IMR-90 (cell line): ENCODE measurements at regions not wholly inside any gene's neighbourhood (a gene's known extent, or its start where the extent isn't known, plus 50 kb on each side); places are given as distances from the start of the nearest gene placed in this dataset.

ENCODE experiments used
- ATAC-seq: fragments of 200-7000 bp; cut with Tn5 transposase; 2 replicates; pipeline ENCODE4 v1.9.1; 2020; ENCODE audit warnings: low read depth, mild to moderate bottlenecking, moderate library complexity
- BruUV-seq: library from RNA; stranded (reverse); fragments of 400-500 nt; replicated peaks from 2 replicates; lab custom pipeline; 2021; lab: Mats Ljungman, UMichigan
- CTCF ChIA-PET: fragments of 300-600 bp; formaldehyde crosslinking; extraction: SDS; loops from one replicate; lab custom pipeline; 2021; ENCODE audit warnings: antibody characterized with exemption; lab: Yijun Ruan, JAX
- POLR2A ChIA-PET: fragments of 300-600 bp; sonication (Branson Sonifier 250); formaldehyde crosslinking; loops from one replicate; lab custom pipeline; 2022; ENCODE audit warnings: antibody characterized with exemption; ENCODE audit not compliant: unreplicated experiment; lab: Charles Lee
- DNase-seq: peaks from one replicate; pipeline ENCODE4 v3.0.0; 2013
- H2AFZ ChIP-seq: replicated peaks from 2 replicates; pipeline ENCODE3; 2013; ENCODE audit warnings: low read length, mild to moderate bottlenecking; ENCODE audit not compliant: poor library complexity
- H2AK5ac ChIP-seq: 2 replicates; pipeline ENCODE4 v1.6.1; 2013; ENCODE audit warnings: low read depth, low read length, inconsistent platforms
- H2AK9ac ChIP-seq: replicated peaks from 2 replicates; pipeline ENCODE3; 2013; ENCODE audit warnings: mild to moderate bottlenecking, low read depth, low read length, moderate library complexity; ENCODE audit not compliant: poor library complexity
- H2BK120ac ChIP-seq: 2 replicates; pipeline ENCODE4 v1.6.1; 2013; ENCODE audit warnings: low read depth, low read length, inconsistent platforms
- H2BK15ac ChIP-seq: 3 replicates; pipeline ENCODE4 v1.6.1; 2013; ENCODE audit warnings: low read depth, low read length, inconsistent platforms
- H2BK20ac ChIP-seq: 2 replicates; pipeline ENCODE4 v1.6.1; 2013; ENCODE audit warnings: low read depth, mild to moderate bottlenecking, inconsistent platforms, low read length, moderate library complexity
- H2BK5ac ChIP-seq: 2 replicates; pipeline ENCODE4 v1.6.1; 2013; ENCODE audit warnings: mild to moderate bottlenecking, low read depth, low read length, inconsistent platforms; ENCODE audit not compliant: poor library complexity, severe bottlenecking
- H3K14ac ChIP-seq: replicated peaks from 2 replicates; pipeline ENCODE4 v1.6.1; 2013; ENCODE audit warnings: low read depth, low read length, inconsistent platforms
- H3K18ac ChIP-seq: 2 replicates; pipeline ENCODE4 v1.6.1; 2013; ENCODE audit warnings: low read depth, low read length, control low read depth
- H3K23ac ChIP-seq: 2 replicates; pipeline ENCODE4 v1.6.1; 2013; ENCODE audit warnings: low read depth, low read length, inconsistent platforms
- H3K27ac ChIP-seq: 2 replicates; pipeline ENCODE4 v1.5.1; 2013; ENCODE audit warnings: mild to moderate bottlenecking, control low read depth, low read length; ENCODE audit not compliant: insufficient read depth
- H3K27me3 ChIP-seq: 2 replicates; pipeline ENCODE4 v1.6.1; 2013; ENCODE audit warnings: low read length; ENCODE audit not compliant: control insufficient read depth, insufficient read depth
- H3K36me3 ChIP-seq: 2 replicates; pipeline ENCODE4 v1.6.1; 2013; ENCODE audit warnings: low read length, mixed read lengths; ENCODE audit not compliant: control insufficient read depth, insufficient read depth
- H3K4ac ChIP-seq: 2 replicates; pipeline ENCODE4 v1.6.1; 2013; ENCODE audit warnings: low read depth, low read length, inconsistent platforms
- H3K4me1 ChIP-seq: 2 replicates; pipeline ENCODE4 v1.6.1; 2013; ENCODE audit warnings: low read length, mixed read lengths; ENCODE audit not compliant: control insufficient read depth, insufficient read depth
- H3K4me2 ChIP-seq: 2 replicates; pipeline ENCODE4 v1.6.1; 2013; ENCODE audit warnings: low read depth, mild to moderate bottlenecking, control low read depth, low read length, moderate library complexity
- H3K4me3 ChIP-seq: 2 replicates; pipeline ENCODE4 v1.5.1; 2013; ENCODE audit warnings: low read depth, mild to moderate bottlenecking, control low read depth, low read length, moderate library complexity; ENCODE audit not compliant: insufficient read depth
- H3K56ac ChIP-seq: 2 replicates; pipeline ENCODE4 v1.6.1; 2013; ENCODE audit warnings: low read length, inconsistent platforms; ENCODE audit not compliant: insufficient read depth; ENCODE audit errors: extremely low read depth
- H3K79me1 ChIP-seq, 2 experiments: 2 replicates each; pipeline ENCODE4 v1.6.1; 2013; ENCODE audit warnings: low read length in 2 of 2, inconsistent platforms in 1 of 2, low read depth in 1 of 2
- H3K9ac ChIP-seq: 2 replicates; pipeline ENCODE4 v1.6.1; 2013; ENCODE audit warnings: low read depth, low read length, control low read depth
- H3K9me1 ChIP-seq: 2 replicates; pipeline ENCODE4 v1.6.1; 2013; ENCODE audit warnings: low read length, inconsistent platforms; ENCODE audit not compliant: insufficient read depth
- H3K9me3 ChIP-seq: 2 replicates; pipeline ENCODE4 v1.6.1; 2013; ENCODE audit warnings: low read length; ENCODE audit not compliant: control insufficient read depth, insufficient read depth
- H4K20me1 ChIP-seq: 2 replicates; pipeline ENCODE4 v1.6.1; 2013; ENCODE audit warnings: low read length, inconsistent platforms; ENCODE audit not compliant: insufficient read depth
- H4K5ac ChIP-seq: 2 replicates; pipeline ENCODE4 v1.6.1; 2013; ENCODE audit warnings: mild to moderate bottlenecking, low read depth, low read length, control low read depth
- H4K8ac ChIP-seq, 2 experiments: 2 replicates each; pipeline ENCODE4 v1.6.1; 2013; ENCODE audit warnings: low read depth in 2 of 2, low read length in 2 of 2, control low read depth in 1 of 2, inconsistent platforms in 1 of 2
- H4K91ac ChIP-seq: 2 replicates; pipeline ENCODE4 v1.6.1; 2013; ENCODE audit warnings: low read depth, low read length, inconsistent platforms; ENCODE audit not compliant: insufficient read depth
- BHLHE40 ChIP-seq: fragments of 150-350 bp; IDR thresholded peaks from 2 replicates; pipeline ENCODE4 v1.6.1; 2016; ENCODE audit warnings: mild to moderate bottlenecking, low read depth, low read length
- CEBPB ChIP-seq: IDR thresholded peaks from 2 replicates; pipeline ENCODE4 v1.6.1; 2012; ENCODE audit warnings: low read depth, low read length, improper control_type of control experiment
- CHD1 ChIP-seq: IDR thresholded peaks from 2 replicates; pipeline ENCODE4 v1.6.1; 2012; ENCODE audit warnings: low read depth, low read length, improper control_type of control experiment
- CTCF ChIP-seq: conservative IDR thresholded peaks from 2 replicates; pipeline ENCODE4 v1.5.1; 2012; ENCODE audit warnings: mild to moderate bottlenecking, low read depth, low read length, improper control_type of control experiment
- ELK1 ChIP-seq: fragments of 150-350 bp; IDR thresholded peaks from 2 replicates; pipeline ENCODE4 v1.6.1; 2016; ENCODE audit warnings: low read depth, mild to moderate bottlenecking, low read length, moderate library complexity, borderline replicate concordance
- FOS ChIP-seq: fragments of 150-350 bp; IDR thresholded peaks from 2 replicates; pipeline ENCODE4 v1.6.1; 2016; ENCODE audit warnings: low read depth, low read length
- MAFK ChIP-seq: IDR thresholded peaks from 2 replicates; pipeline ENCODE4 v1.6.1; 2012; ENCODE audit warnings: low read depth, low read length, improper control_type of control experiment
- MAZ ChIP-seq: IDR thresholded peaks from 2 replicates; pipeline ENCODE4 v1.6.1; 2012; ENCODE audit warnings: low read depth, mild to moderate bottlenecking, low read length, improper control_type of control experiment, moderate library complexity, borderline replicate concordance
- MXI1 ChIP-seq: IDR thresholded peaks from 2 replicates; pipeline ENCODE4 v1.6.1; 2012; ENCODE audit warnings: low read depth, mild to moderate bottlenecking, low read length, moderate library complexity, borderline replicate concordance
- NFE2L2 ChIP-seq: fragments of 150-350 bp; IDR thresholded peaks from 2 replicates; pipeline ENCODE4 v1.6.1; 2016; ENCODE audit warnings: low read depth, mild to moderate bottlenecking, low read length
- POLR2A ChIP-seq: IDR thresholded peaks from 2 replicates; pipeline ENCODE4 v1.6.1; 2012; ENCODE audit warnings: mild to moderate bottlenecking, low read depth, low read length
- RAD21 ChIP-seq: IDR thresholded peaks from 2 replicates; pipeline ENCODE4 v1.6.1; 2012; ENCODE audit warnings: low read length, improper control_type of control experiment
- RCOR1 ChIP-seq: IDR thresholded peaks from 2 replicates; pipeline ENCODE4 v1.6.1; 2012; ENCODE audit warnings: mild to moderate bottlenecking, low read length, improper control_type of control experiment; ENCODE audit not compliant: insufficient replicate concordance
- RFX5 ChIP-seq: IDR thresholded peaks from 2 replicates; pipeline ENCODE4 v1.8.0; 2012; ENCODE audit warnings: low read depth, mild to moderate bottlenecking, low read length, moderate library complexity
- SMC3 ChIP-seq: fragments of 150-350 bp; IDR thresholded peaks from 2 replicates; pipeline ENCODE4 v1.6.1; 2016; ENCODE audit warnings: low read depth, mild to moderate bottlenecking, antibody characterized with exemption, low read length, moderate library complexity
- USF2 ChIP-seq: fragments of 150-350 bp; IDR thresholded peaks from 2 replicates; pipeline ENCODE4 v1.6.1; 2017; ENCODE audit warnings: mild to moderate bottlenecking, antibody characterized with exemption, low read length, low read depth
- WGBS, 2 experiments: methylation state at CpG; one replicate each; pipeline versions ENCODE4 v1.1.5 to v1.1.7; 2013; ENCODE audit warnings: missing lambda C conversion rate in 2 of 2; ENCODE audit not compliant: insufficient read length in 1 of 2; ENCODE audit errors: extremely low coverage in 2 of 2; 5-methylcytosine and 5-hydroxymethylcytosine counted together
- dilution Hi-C: fragments of 300-500 bp; cut with HindIII; formaldehyde crosslinking; loops from one replicate; pipeline ENCODE4 v1.14.3; 2018; ENCODE audit warnings: low sequenced_read_pairs; ENCODE audit not compliant: unreplicated experiment
- in situ Hi-C: fragments of 300-500 bp; cut with MboI; formaldehyde crosslinking; loops from 3 replicates; pipeline ENCODE4 v1.14.3; 2019; ENCODE audit warnings: low sequenced_read_pairs, inconsistent platforms, mixed read lengths
- intact Hi-C: fragments of 100-400 bp; cut with micrococcal nuclease; formaldehyde crosslinking; loops from 2 replicates; pipeline ENCODE4 v1.10.0; 2022

DNA sequence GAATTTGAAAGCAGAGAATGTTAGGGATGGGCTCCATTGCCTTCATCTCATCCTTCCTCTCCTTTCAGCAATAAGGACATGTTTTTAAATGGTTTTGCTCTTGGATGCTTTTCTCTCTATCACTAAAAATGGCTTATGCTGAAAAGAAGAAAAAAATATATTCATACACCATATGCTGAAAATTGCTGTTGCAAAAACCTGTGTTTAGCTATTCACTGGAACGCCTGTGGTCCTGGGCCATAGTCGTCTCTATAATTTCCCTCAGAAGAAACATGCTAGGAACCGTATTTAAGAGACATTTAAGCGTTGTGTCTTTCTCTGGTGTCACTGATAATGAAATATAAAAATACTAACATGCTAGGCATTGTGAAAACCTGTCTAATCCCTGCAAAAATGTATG, 324.9 kb downstream of the TSN start:
- H4K91ac ChIP-seq = no peak overlapping the region
- H2BK15ac ChIP-seq = no peak overlapping the region
- H4K20me1 ChIP-seq = no peaks in the 10 kb centered on the region
- no peaks in the 10 kb centered on the region for H3K36me3 ChIP-seq
- CTCF ChIA-PET = no interaction called here
- POLR2A ChIA-PET = no interaction called here
- H3K9me1 ChIP-seq = no peaks in the 10 kb centered on the region
- dilution Hi-C loops (no loop called here), intact Hi-C loops (no loop called here), in situ Hi-C loops (no loop called here)
- H2AK9ac ChIP-seq = no peak overlapping the region
- H3K4me3 ChIP-seq = no peak overlapping the region
- H3K23ac ChIP-seq = no peak overlapping the region
- BruUV-seq = no TSS peak
- no peak overlapping the region for H3K18ac ChIP-seq
- H3K27me3 ChIP-seq = no peaks in the 10 kb centered on the region
- no peaks in the 10 kb centered on the region for H3K9me3 ChIP-seq
- no peak overlapping the region for H3K27ac ChIP-seq
- H2BK20ac ChIP-seq = no peak overlapping the region
- H3K79me1 ChIP-seq = no peaks in the 10 kb centered on the region
- H2AFZ ChIP-seq = no peak overlapping the region
- H2BK120ac ChIP-seq = no peak overlapping the region
- H3K9ac ChIP-seq = no peak overlapping the region
- H3K14ac ChIP-seq = no peak overlapping the region
- WGBS, 2 experiments = no CpG with 5 or more reads among the region's 4 CpGs
- H2AK5ac ChIP-seq = no peak overlapping the region
- no peak overlapping the region for H3K4me2 ChIP-seq
- TF ChIP-seq CHD1 (no peak), MXI1 (no peak), FOS (no peak), RCOR1 (no peak), CTCF (no peak), SMC3 (no peak), RAD21 (no peak), NFE2L2 (no peak), ELK1 (no peak), CEBPB (no peak), POLR2A (no peak), MAFK (no peak), BHLHE40 (no peak), MAZ (no peak), USF2 (no peak), RFX5 (no peak)
- no peak overlapping the region for H4K5ac ChIP-seq
- H4K8ac ChIP-seq = no peak overlapping the region
- no peaks in the 10 kb centered on the region for H3K4me1 ChIP-seq
- no peak overlapping the region for H3K56ac ChIP-seq
- ATAC-seq = no peak
- DNase-seq = no peak
- H2BK5ac ChIP-seq = no peak overlapping the region
- H3K4ac ChIP-seq = no peak overlapping the region
